ENCODE measurements at regions not wholly inside any gene's neighbourhood (a gene's known extent, or its start where the extent isn't known, plus 50 kb on each side); places are given as distances from the start of the nearest gene placed in this dataset.

DNA sequence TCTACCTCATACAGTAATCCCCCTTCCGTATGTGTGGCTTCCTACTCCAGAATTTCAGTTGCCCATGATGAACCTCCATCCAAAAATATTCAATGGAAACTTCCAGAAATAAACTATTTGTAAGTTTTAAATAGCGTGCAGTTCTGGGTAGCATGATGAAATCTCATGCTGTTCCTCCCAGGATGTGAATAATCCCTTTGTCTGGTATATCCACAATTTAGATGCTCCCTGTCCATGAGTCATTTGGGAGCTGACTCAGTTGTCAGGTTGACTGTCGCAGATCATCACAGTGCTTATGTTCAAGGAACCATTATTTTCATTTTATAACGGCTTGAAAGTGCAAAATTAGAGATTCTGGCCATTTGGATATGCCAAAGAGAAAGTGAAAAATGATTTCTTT, 290.1 kb upstream of the CDH9 start:
- Histone ChIP-seq H3K23me2 (ENCODE audit: insufficient read length, low read depth, low read length, poor library complexity, severe bottlenecking) (no peaks in the 10 kb centered on the region), H3K9me3 (ENCODE audit: control insufficient read depth, low read depth, low read length) (no peaks in the 10 kb centered on the region), H3K27ac (ENCODE audit: insufficient read length, low read depth, low read length) (no peak overlapping the region), H2BK12ac (ENCODE audit: insufficient read length, low read depth, low read length) (no peak overlapping the region), H3K18ac (ENCODE audit: insufficient read length, low read depth, low read length) (no peak overlapping the region), H3K4ac (ENCODE audit: low read depth, low read length) (no peak overlapping the region), H2BK5ac (ENCODE audit: insufficient read length, low read length) (no peak overlapping the region), H2BK120ac (ENCODE audit: low read depth, low read length, poor library complexity, severe bottlenecking) (no peak overlapping the region), H4K91ac (ENCODE audit: insufficient read length, low read depth, low read length) (no peak overlapping the region), H3T11ph (ENCODE audit: low read length) (no peak overlapping the region), H2AFZ (ENCODE audit: low read length) (no peak overlapping the region), H3K4me1 (ENCODE audit: insufficient read depth, low read length) (no peaks in the 10 kb centered on the region), H2BK20ac (ENCODE audit: low read depth, low read length, poor library complexity, severe bottlenecking) (no peak overlapping the region), H3K79me1 (ENCODE audit: insufficient read depth, low read depth, low read length, poor library complexity, severe bottlenecking) (no peaks in the 10 kb centered on the region), H4K8ac (replicated peaks; ENCODE audit: insufficient read length, low read depth, low read length) (no peak overlapping the region), H3K79me2 (ENCODE audit: insufficient read depth, low read length) (no peaks in the 10 kb centered on the region), H3K56ac (ENCODE audit: insufficient read length, low read depth, low read length) (no peak overlapping the region), H2AK5ac (ENCODE audit: insufficient read length, low read length) (no peak overlapping the region), H3K4me2 (ENCODE audit: insufficient read depth, insufficient read length, low read length) (no peak overlapping the region), H3K14ac (ENCODE audit: insufficient read depth, low read length) (no peak overlapping the region), H4K5ac (ENCODE audit: insufficient read length, low read depth, low read length) (no peak overlapping the region), H2BK15ac (ENCODE audit: low read depth, low read length) (no peak overlapping the region), H3K27me3 (ENCODE audit: insufficient read depth, low read length) (no peaks in the 10 kb centered on the region), H3K9ac (ENCODE audit: extremely low read depth, insufficient read length, low read length) (no peak overlapping the region), H4K20me1 (ENCODE audit: control insufficient read depth, insufficient read depth, insufficient read length) (no peaks in the 10 kb centered on the region), H3K23ac (ENCODE audit: insufficient read length, low read depth, low read length) (no peak overlapping the region)
- H3K9me3 Mint-ChIP-seq = peaks cover 5 to 14% of the 10 kb centered on the region in 2 experiments; a peak in 4 of 5 replicates
- no peak overlapping the region for H3K4me3 Mint-ChIP-seq
- TF ChIP-seq, protein P1, sequence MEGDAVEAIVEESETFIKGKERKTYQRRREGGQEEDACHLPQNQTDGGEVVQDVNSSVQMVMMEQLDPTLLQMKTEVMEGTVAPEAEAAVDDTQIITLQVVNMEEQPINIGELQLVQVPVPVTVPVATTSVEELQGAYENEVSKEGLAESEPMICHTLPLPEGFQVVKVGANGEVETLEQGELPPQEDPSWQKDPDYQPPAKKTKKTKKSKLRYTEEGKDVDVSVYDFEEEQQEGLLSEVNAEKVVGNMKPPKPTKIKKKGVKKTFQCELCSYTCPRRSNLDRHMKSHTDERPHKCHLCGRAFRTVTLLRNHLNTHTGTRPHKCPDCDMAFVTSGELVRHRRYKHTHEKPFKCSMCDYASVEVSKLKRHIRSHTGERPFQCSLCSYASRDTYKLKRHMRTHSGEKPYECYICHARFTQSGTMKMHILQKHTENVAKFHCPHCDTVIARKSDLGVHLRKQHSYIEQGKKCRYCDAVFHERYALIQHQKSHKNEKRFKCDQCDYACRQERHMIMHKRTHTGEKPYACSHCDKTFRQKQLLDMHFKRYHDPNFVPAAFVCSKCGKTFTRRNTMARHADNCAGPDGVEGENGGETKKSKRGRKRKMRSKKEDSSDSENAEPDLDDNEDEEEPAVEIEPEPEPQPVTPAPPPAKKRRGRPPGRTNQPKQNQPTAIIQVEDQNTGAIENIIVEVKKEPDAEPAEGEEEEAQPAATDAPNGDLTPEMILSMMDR (conservative IDR thresholded peaks at IDR 0.05) = no peak
- H3K4me1 Mint-ChIP-seq = peaks cover 2 to 3% of the 10 kb centered on the region in 2 experiments; a peak in 2 of 4 replicates
- WGBS (ENCODE audit: extremely low coverage, insufficient read length, low lambda C conversion rate) = no CpG with 5 or more reads among the region's 4 CpGs
- no peaks in the 10 kb centered on the region for H3K27me3 Mint-ChIP-seq (ENCODE audit: low read depth)
- no peak overlapping the region for H3K27ac Mint-ChIP-seq
- H3K36me3 Mint-ChIP-seq (ENCODE audit: insufficient read depth in 1 of 3, low read depth in 3 of 3) = peaks cover 7 to 16% (median 8%) of the 10 kb centered on the region in 3 experiments; a peak in 6 of 7 replicates
- DNase-seq = no peak

All from H9 (cell line).